HEK293 (cell line): ENCODE measurements at regions not wholly inside any gene's neighbourhood (a gene's known extent, or its start where the extent isn't known, plus 50 kb on each side); places are given as distances from the start of the nearest gene placed in this dataset.

Experiments
- CTCF ChIA-PET: fragments of 350-600 bp; formaldehyde crosslinking; extraction: SDS; loops from one replicate; lab custom pipeline; 2021; ENCODE audit warnings: antibody characterized with exemption; lab: Yijun Ruan, JAX
- POLR2A ChIA-PET: fragments of 300-600 bp; formaldehyde crosslinking; extraction: SDS; loops from one replicate; lab custom pipeline; 2020; ENCODE audit warnings: antibody characterized with exemption, inconsistent platforms; lab: Yijun Ruan, JAX
- H3K27ac ChIP-seq: fragments of 200-500 bp; sonication (Bioruptor generic); 2 replicates; pipeline ENCODE4 v1.5.1; 2014; ENCODE audit warnings: low read depth, low read length, control low read depth, inconsistent platforms; ENCODE audit errors: extremely low read depth
- H3K36me3 ChIP-seq, 2 experiments: fragments of 200-500 bp in 1 of 2; sonication (Bioruptor generic) in 1 of 2; 1 replicate in 1 of 2; 2 replicates in 1 of 2; pipeline ENCODE4 v1.5.1; 2014 to 2017; ENCODE audit warnings: inconsistent platforms in 2 of 2, low read length in 2 of 2; ENCODE audit not compliant: control insufficient read depth in 2 of 2, insufficient read depth in 1 of 2
- H3K4me1 ChIP-seq: fragments of 200-500 bp; sonication (Bioruptor generic); 2 replicates; pipeline ENCODE4 v1.5.1; 2014; ENCODE audit warnings: mild to moderate bottlenecking, low read length, inconsistent platforms; ENCODE audit not compliant: control insufficient read depth, insufficient read depth
- H3K4me3 ChIP-seq: 2 replicates; pipeline ENCODE4 v1.5.1; 2011; ENCODE audit warnings: low read depth, mild to moderate bottlenecking, control low read depth, low read length, moderate library complexity
- H3K9me3 ChIP-seq: fragments of 200-500 bp; sonication (Bioruptor generic); 2 replicates; pipeline ENCODE4 v1.5.1; 2014; ENCODE audit warnings: low read depth, low read length, inconsistent platforms; ENCODE audit not compliant: control insufficient read depth, insufficient read depth
- FEZF1 ChIP-seq: fragments of 450-650 bp; formaldehyde crosslinking; IDR thresholded peaks from 2 replicates; pipeline ENCODE4 v1.5.1; 2016; ENCODE audit warnings: missing biosample characterization, missing genetic modification characterization
- GLI2 ChIP-seq: fragments of 450-650 bp; formaldehyde crosslinking; IDR thresholded peaks from 2 replicates; pipeline ENCODE4; 2017; ENCODE audit warnings: missing biosample characterization, missing genetic modification characterization, low read depth, borderline replicate concordance
- GLIS2 ChIP-seq: fragments of 450-650 bp; formaldehyde crosslinking; IDR thresholded peaks from 2 replicates; pipeline ENCODE4 v1.5.1; 2016; ENCODE audit warnings: missing biosample characterization, missing genetic modification characterization
- KLF16 ChIP-seq: fragments of 450-650 bp; formaldehyde crosslinking; IDR thresholded peaks from 2 replicates; pipeline ENCODE4 v1.5.1; 2017; ENCODE audit warnings: missing biosample characterization, missing genetic modification characterization
- MYNN ChIP-seq: fragments of 450-650 bp; formaldehyde crosslinking; IDR thresholded peaks from 2 replicates; pipeline ENCODE4 v1.5.1; 2016; ENCODE audit warnings: missing biosample characterization, missing genetic modification characterization, borderline replicate concordance
- OSR2 ChIP-seq: fragments of 450-650 bp; formaldehyde crosslinking; IDR thresholded peaks from 2 replicates; pipeline ENCODE4 v1.5.1; 2016; ENCODE audit warnings: missing biosample characterization, missing genetic modification characterization
- SCRT2 ChIP-seq: fragments of 450-650 bp; formaldehyde crosslinking; IDR thresholded peaks from 2 replicates; pipeline ENCODE4 v1.5.1; 2016; ENCODE audit warnings: missing biosample characterization, missing genetic modification characterization
- SP7 ChIP-seq: fragments of 450-650 bp; formaldehyde crosslinking; IDR thresholded peaks from 2 replicates; pipeline ENCODE4 v1.5.1; 2016; ENCODE audit warnings: missing biosample characterization, missing genetic modification characterization
- TRIM28 ChIP-seq: IDR thresholded peaks from 2 replicates; pipeline ENCODE4 v1.6.1; 2011; ENCODE audit warnings: low read length, control low read depth, borderline replicate concordance
- WT1 ChIP-seq: fragments of 450-650 bp; formaldehyde crosslinking; IDR thresholded peaks from 2 replicates; pipeline ENCODE4 v1.5.1; 2016; ENCODE audit warnings: missing biosample characterization, missing genetic modification characterization
- ZBTB1 ChIP-seq: fragments of 450-650 bp; formaldehyde crosslinking; IDR thresholded peaks from 2 replicates; pipeline ENCODE4 v1.5.1; 2016; ENCODE audit warnings: missing biosample characterization, missing genetic modification characterization
- ZBTB20 ChIP-seq: fragments of 450-650 bp; formaldehyde crosslinking; IDR thresholded peaks from 2 replicates; pipeline ENCODE4 v1.5.1; 2016; ENCODE audit warnings: missing biosample characterization, missing genetic modification characterization
- ZEB2 ChIP-seq: fragments of 450-650 bp; formaldehyde crosslinking; IDR thresholded peaks from 2 replicates; pipeline ENCODE4 v1.5.1; 2016; ENCODE audit warnings: missing biosample characterization, missing genetic modification characterization
- ZFP37 ChIP-seq: fragments of 450-650 bp; formaldehyde crosslinking; IDR thresholded peaks from 2 replicates; pipeline ENCODE4 v1.5.1; 2016; ENCODE audit warnings: missing biosample characterization, missing genetic modification characterization
- ZFP69B ChIP-seq: fragments of 450-650 bp; formaldehyde crosslinking; IDR thresholded peaks from 2 replicates; pipeline ENCODE4 v1.5.1; 2016; ENCODE audit warnings: missing biosample characterization, missing genetic modification characterization
- ZNF2 ChIP-seq: fragments of 450-650 bp; formaldehyde crosslinking; IDR thresholded peaks from 2 replicates; pipeline ENCODE4 v1.5.1; 2016; ENCODE audit warnings: missing biosample characterization, missing genetic modification characterization
- ZNF248 ChIP-seq: fragments of 450-650 bp; formaldehyde crosslinking; IDR thresholded peaks from 2 replicates; pipeline ENCODE4 v1.5.1; 2017; ENCODE audit warnings: missing biosample characterization, missing genetic modification characterization
- ZNF311 ChIP-seq: fragments of 450-650 bp; formaldehyde crosslinking; IDR thresholded peaks from 2 replicates; pipeline ENCODE4 v1.5.1; 2017; ENCODE audit warnings: missing biosample characterization, missing genetic modification characterization, borderline replicate concordance
- ZNF366 ChIP-seq: fragments of 450-650 bp; formaldehyde crosslinking; conservative IDR thresholded peaks from 2 replicates; pipeline ENCODE4 v1.5.1; 2016; ENCODE audit warnings: missing biosample characterization, missing genetic modification characterization
- ZNF391 ChIP-seq: fragments of 450-650 bp; formaldehyde crosslinking; IDR thresholded peaks from 2 replicates; pipeline ENCODE4 v1.5.1; 2016; ENCODE audit warnings: low read depth, missing biosample characterization, missing genetic modification characterization, borderline replicate concordance
- ZNF555 ChIP-seq: fragments of 450-650 bp; formaldehyde crosslinking; conservative IDR thresholded peaks from 2 replicates; pipeline ENCODE4 v1.5.1; 2017; ENCODE audit warnings: missing biosample characterization, mild to moderate bottlenecking, missing genetic modification characterization, inconsistent platforms
- ZNF558 ChIP-seq: fragments of 450-650 bp; formaldehyde crosslinking; IDR thresholded peaks from 2 replicates; pipeline ENCODE4 v1.5.1; 2016; ENCODE audit warnings: missing biosample characterization, missing genetic modification characterization
- ZNF701 ChIP-seq: fragments of 450-650 bp; formaldehyde crosslinking; IDR thresholded peaks from 2 replicates; pipeline ENCODE4 v1.5.1; 2016; ENCODE audit warnings: missing biosample characterization, missing genetic modification characterization
- ZNF747 ChIP-seq: fragments of 450-650 bp; formaldehyde crosslinking; IDR thresholded peaks from 2 replicates; pipeline ENCODE4 v1.5.1; 2016; ENCODE audit warnings: missing biosample characterization, missing genetic modification characterization
- ZSCAN16 ChIP-seq: fragments of 450-650 bp; formaldehyde crosslinking; IDR thresholded peaks from 2 replicates; pipeline ENCODE4 v1.5.1; 2016; ENCODE audit warnings: missing biosample characterization, missing genetic modification characterization
- TF ChIP-seq, protein P1 (sequence below): fragments of 450-650 bp; formaldehyde crosslinking; IDR thresholded peaks from 2 replicates; pipeline ENCODE4 v1.5.1; 2016; ENCODE audit warnings: missing biosample characterization, missing genetic modification characterization, low read depth
- TF ChIP-seq, protein P2 (sequence below): fragments of 450-650 bp; formaldehyde crosslinking; IDR thresholded peaks from 2 replicates; pipeline ENCODE4 v1.5.1; 2016; ENCODE audit warnings: missing biosample characterization, missing genetic modification characterization
- TF ChIP-seq, protein P3 (sequence below): fragments of 450-650 bp; formaldehyde crosslinking; IDR thresholded peaks from 2 replicates; pipeline ENCODE4 v1.5.1; 2016; ENCODE audit warnings: missing biosample characterization, missing genetic modification characterization, borderline replicate concordance
- TF ChIP-seq, protein P4 (sequence below): fragments of 450-650 bp; formaldehyde crosslinking; IDR thresholded peaks from 2 replicates; pipeline ENCODE4 v1.5.1; 2017; ENCODE audit warnings: missing biosample characterization, missing genetic modification characterization
- TF ChIP-seq, protein P5 (sequence below): fragments of 450-650 bp; formaldehyde crosslinking; IDR thresholded peaks from 2 replicates; pipeline ENCODE4 v1.5.1; 2016; ENCODE audit warnings: missing biosample characterization, missing genetic modification characterization

DNA sequence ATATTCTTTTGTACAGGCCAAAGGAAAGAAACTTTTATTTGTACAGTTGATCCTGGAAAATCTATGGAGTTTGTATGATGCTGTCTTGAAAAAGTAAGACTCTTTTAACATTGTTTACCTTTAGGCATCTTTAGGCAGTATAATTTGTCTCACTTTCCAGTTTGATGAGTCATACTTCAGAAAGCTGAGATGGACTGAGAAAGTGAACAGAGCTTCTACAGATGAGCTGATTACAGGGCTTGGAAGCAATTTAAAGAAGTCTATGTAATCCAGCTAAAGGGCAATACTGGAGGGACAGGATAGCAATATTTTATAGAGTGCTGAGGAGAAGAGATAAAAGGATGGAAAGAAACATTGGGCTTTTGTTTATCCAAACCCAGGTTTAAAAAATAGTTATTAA, 123.5 kb upstream of the GOLGA6L4 start:
- CTCF ChIA-PET = interaction anchor here (0.7 to 1.3 kb wide), 3 partner anchors 9 to 32 kb away, joined by 3 read pairs; no protein-coding TSS in a partner anchor
- no peak overlapping the region for H3K4me3 ChIP-seq
- H3K27ac ChIP-seq = no peak overlapping the region
- H3K4me1 ChIP-seq = peaks cover 28% of the 10 kb centered on the region; the same call in 1 of the 2 replicates
- H3K36me3 ChIP-seq = 0 out of 3 replicates have a peak, but pooled peaks cover 0 to 3% of the 10 kb centered on the region in 2 experiments
- no peaks in the 10 kb centered on the region for H3K9me3 ChIP-seq
- POLR2A ChIA-PET = interaction anchor here (0.6 kb wide), 1 partner anchor 922 kb away, joined by 4 read pairs; no protein-coding TSS in a partner anchor
- no peak for TF ChIP-seq SCRT2
- TF ChIP-seq ZFP69B (tag by site-specific recombination) = peak; percentile 74
- peak; percentile 77 for TF ChIP-seq ZNF558 (tag by site-specific recombination)
- no peak for TF ChIP-seq ZBTB1
- TF ChIP-seq ZEB2 (tag by site-specific recombination) = peak; percentile 74
- no peak for TF ChIP-seq ZNF311
- no peak for TF ChIP-seq ZNF2 (tag by site-specific recombination)
- no peak for TF ChIP-seq ZNF248
- TF ChIP-seq MYNN (tag by site-specific recombination) = peak; percentile 24; the same call in 1 of the 2 replicates
- TF ChIP-seq ZNF747 = no peak
- 0 out of 2 replicates have a peak, but pooled peaks have one; percentile 15 for TF ChIP-seq WT1 (tag by site-specific recombination)
- peak; percentile 48 for TF ChIP-seq ZNF366 (tag by site-specific recombination)
- no peak for TF ChIP-seq ZNF701 (tag by site-specific recombination)
- no peak for TF ChIP-seq ZNF555 (tag by site-specific recombination)
- TF ChIP-seq GLI2 (tag by site-specific recombination) = no peak
- 0 out of 2 replicates have a peak, but pooled peaks have one; percentile 14 for TF ChIP-seq KLF16 (tag by site-specific recombination)
- TF ChIP-seq SP7 = peak; percentile 90
- TF ChIP-seq ZBTB20 (tag by site-specific recombination) = peak; percentile 85
- TF ChIP-seq, protein P1, sequence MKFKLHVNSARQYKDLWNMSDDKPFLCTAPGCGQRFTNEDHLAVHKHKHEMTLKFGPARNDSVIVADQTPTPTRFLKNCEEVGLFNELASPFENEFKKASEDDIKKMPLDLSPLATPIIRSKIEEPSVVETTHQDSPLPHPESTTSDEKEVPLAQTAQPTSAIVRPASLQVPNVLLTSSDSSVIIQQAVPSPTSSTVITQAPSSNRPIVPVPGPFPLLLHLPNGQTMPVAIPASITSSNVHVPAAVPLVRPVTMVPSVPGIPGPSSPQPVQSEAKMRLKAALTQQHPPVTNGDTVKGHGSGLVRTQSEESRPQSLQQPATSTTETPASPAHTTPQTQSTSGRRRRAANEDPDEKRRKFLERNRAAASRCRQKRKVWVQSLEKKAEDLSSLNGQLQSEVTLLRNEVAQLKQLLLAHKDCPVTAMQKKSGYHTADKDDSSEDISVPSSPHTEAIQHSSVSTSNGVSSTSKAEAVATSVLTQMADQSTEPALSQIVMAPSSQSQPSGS (tag by site-specific recombination) = 0 out of 2 replicates have a peak, but pooled peaks have one; percentile 26
- peak; percentile 46; the same call in 1 of the 2 replicates for TF ChIP-seq OSR2
- no peak for TF ChIP-seq GLIS2 (tag by site-specific recombination)
- TF ChIP-seq, protein P2, sequence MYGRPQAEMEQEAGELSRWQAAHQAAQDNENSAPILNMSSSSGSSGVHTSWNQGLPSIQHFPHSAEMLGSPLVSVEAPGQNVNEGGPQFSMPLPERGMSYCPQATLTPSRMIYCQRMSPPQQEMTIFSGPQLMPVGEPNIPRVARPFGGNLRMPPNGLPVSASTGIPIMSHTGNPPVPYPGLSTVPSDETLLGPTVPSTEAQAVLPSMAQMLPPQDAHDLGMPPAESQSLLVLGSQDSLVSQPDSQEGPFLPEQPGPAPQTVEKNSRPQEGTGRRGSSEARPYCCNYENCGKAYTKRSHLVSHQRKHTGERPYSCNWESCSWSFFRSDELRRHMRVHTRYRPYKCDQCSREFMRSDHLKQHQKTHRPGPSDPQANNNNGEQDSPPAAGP (tag by site-specific recombination) = 0 out of 2 replicates have a peak, but pooled peaks have one; percentile 36
- TF ChIP-seq TRIM28 = no peak; the same call in 1 of the 2 replicates
- peak; percentile 74 for TF ChIP-seq FEZF1 (tag by site-specific recombination)
- TF ChIP-seq, protein P3, sequence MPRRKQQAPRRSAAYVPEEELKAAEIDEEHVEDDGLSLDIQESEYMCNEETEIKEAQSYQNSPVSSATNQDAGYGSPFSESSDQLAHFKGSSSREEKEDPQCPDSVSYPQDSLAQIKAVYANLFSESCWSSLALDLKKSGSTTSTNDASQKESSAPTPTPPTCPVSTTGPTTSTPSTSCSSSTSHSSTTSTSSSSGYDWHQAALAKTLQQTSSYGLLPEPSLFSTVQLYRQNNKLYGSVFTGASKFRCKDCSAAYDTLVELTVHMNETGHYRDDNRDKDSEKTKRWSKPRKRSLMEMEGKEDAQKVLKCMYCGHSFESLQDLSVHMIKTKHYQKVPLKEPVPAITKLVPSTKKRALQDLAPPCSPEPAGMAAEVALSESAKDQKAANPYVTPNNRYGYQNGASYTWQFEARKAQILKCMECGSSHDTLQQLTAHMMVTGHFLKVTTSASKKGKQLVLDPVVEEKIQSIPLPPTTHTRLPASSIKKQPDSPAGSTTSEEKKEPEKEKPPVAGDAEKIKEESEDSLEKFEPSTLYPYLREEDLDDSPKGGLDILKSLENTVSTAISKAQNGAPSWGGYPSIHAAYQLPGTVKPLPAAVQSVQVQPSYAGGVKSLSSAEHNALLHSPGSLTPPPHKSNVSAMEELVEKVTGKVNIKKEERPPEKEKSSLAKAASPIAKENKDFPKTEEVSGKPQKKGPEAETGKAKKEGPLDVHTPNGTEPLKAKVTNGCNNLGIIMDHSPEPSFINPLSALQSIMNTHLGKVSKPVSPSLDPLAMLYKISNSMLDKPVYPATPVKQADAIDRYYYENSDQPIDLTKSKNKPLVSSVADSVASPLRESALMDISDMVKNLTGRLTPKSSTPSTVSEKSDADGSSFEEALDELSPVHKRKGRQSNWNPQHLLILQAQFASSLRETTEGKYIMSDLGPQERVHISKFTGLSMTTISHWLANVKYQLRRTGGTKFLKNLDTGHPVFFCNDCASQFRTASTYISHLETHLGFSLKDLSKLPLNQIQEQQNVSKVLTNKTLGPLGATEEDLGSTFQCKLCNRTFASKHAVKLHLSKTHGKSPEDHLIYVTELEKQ (tag by site-specific recombination) = peak; percentile 48; the same call in 1 of the 2 replicates
- peak; percentile 97 for TF ChIP-seq ZSCAN16
- TF ChIP-seq, protein P4, sequence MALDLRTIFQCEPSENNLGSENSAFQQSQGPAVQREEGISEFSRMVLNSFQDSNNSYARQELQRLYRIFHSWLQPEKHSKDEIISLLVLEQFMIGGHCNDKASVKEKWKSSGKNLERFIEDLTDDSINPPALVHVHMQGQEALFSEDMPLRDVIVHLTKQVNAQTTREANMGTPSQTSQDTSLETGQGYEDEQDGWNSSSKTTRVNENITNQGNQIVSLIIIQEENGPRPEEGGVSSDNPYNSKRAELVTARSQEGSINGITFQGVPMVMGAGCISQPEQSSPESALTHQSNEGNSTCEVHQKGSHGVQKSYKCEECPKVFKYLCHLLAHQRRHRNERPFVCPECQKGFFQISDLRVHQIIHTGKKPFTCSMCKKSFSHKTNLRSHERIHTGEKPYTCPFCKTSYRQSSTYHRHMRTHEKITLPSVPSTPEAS (tag by site-specific recombination) = no peak
- no peak for TF ChIP-seq ZNF391 (tag by site-specific recombination)
- TF ChIP-seq, protein P5, sequence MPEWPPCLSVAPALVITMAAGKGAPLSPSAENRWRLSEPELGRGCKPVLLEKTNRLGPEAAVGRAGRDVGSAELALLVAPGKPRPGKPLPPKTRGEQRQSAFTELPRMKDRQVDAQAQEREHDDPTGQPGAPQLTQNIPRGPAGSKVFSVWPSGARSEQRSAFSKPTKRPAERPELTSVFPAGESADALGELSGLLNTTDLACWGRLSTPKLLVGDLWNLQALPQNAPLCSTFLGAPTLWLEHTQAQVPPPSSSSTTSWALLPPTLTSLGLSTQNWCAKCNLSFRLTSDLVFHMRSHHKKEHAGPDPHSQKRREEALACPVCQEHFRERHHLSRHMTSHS (tag by site-specific recombination) = no peak
- TF ChIP-seq ZFP37 (tag by site-specific recombination) = 0 out of 2 replicates have a peak, but pooled peaks have one; percentile 35
